ENCODE measurements at regions not wholly inside any gene's neighbourhood (a gene's known extent, or its start where the extent isn't known, plus 50 kb on each side); places are given as distances from the start of the nearest gene placed in this dataset.
"Not testable (repeated sequence)": the region's sequence is repeated elsewhere in the genome, so short reads cannot be mapped to it uniquely, and the experiment has no call there.

DNA sequence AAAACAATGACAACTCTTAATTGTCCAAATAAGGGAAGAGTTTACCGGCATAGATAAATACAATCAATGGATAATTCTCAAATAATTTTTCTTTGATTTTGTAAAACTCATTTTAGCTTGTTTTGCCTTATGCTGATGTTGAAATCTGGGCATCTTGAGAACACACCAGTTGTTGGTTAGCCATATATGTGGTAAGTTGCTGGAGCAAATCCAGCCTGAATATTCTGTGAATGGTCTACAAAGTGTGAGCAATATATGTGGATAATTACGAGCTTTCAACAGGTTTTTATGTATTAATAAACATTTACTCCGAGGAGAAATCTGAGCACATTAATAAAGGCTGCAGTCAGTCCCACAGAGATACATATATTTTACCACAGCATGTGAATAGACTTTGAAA, 423.6 kb downstream of the BCKDHB start:
- no peak for DNase-seq (ENCODE audit: low spot score)
- intact Hi-C loops (cut with DNase I) = no loop called here

- intact Hi-C loops (cut with DNase I) = no loop called here
- DNase-seq (ENCODE audit: low spot score) = no peak
These were observed 421.6 kb downstream of the BCKDHB start for GRCh38 chr6:80528115-80528514.

DNA sequence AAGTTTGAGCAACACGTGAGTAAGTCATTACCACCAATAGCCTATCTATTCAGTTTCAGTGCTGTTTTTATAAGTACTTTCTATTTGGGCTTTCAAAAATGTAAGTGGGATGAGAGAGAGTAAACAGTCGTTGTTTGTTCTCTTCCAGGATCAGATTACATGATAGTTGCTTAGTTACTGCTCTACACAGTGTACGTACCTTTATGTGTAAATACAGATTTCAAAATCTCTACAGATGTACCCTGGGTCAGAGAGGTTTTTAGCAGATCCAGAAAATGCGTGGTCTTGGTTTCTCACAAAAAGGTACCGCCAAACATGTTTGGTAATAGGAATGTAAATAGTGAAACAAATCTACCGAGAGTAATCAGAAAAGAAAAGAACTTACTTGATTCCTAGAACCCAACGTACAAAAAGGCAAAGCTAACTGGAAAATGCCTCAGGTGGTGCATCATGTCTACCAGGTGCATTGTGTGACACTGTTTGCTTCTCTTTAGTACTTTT, 421.1 kb downstream of the BCKDHB start:
- intact Hi-C loops (cut with DNase I) = no loop called here
- DNase-seq (ENCODE audit: low spot score) = no peak

- DNase-seq (ENCODE audit: low spot score) = no peak
- intact Hi-C loops (cut with DNase I) = no loop called here
These were observed 417.1 kb downstream of the BCKDHB start for GRCh38 chr6:80523531-80523997.

- DNase-seq (ENCODE audit: low spot score) = no peak
- intact Hi-C loops (cut with DNase I) = no loop called here
These were observed 416.5 kb downstream of the BCKDHB start for GRCh38 chr6:80523010-80523409.

- no peak for DNase-seq (ENCODE audit: low spot score)
- intact Hi-C loops (cut with DNase I) = no loop called here
These were observed 416.1 kb downstream of the BCKDHB start for GRCh38 chr6:80522576-80522975.

DNA sequence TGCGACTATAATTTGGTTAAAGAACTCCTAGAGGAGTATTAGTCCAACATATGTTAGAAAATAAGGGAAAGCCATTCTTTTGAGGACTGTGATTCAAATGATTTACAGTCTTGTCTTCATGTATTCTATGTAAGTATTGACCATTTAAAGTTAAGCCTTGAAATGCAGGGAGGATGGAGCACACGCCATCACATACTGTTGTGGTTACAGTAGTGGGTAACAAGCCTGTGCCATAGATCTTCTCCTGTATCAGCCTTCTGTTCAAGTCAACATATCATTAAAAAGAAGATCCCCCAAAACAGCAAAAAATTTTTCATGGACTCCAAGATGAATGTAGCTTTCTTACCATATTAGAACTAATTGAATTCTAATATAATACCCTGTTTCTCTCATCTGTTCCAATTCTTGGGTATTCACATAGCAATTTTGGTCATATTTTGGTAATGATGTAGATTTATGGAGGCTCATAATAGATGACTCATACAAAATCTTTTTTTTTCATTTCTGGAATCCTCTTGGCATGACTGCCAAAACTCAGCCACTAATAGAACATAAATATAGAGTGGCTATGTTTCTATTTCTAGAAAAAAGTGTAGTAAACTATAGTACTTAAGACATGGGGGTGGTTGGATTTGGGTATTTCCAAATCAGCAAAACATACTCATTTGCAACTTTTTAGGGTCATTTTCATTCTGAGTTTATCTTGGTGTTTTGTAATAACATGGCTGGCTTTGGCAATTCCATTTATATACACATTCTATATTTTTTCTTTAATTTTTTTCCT, 413.5 kb downstream of the BCKDHB start:
- intact Hi-C loops (cut with DNase I) = no loop called here
- no peak for DNase-seq (ENCODE audit: low spot score)

- intact Hi-C loops (cut with DNase I) = no loop called here
- no peak for DNase-seq (ENCODE audit: low spot score)
These were observed 411.1 kb downstream of the BCKDHB start for GRCh38 chr6:80517525-80517924.

DNA sequence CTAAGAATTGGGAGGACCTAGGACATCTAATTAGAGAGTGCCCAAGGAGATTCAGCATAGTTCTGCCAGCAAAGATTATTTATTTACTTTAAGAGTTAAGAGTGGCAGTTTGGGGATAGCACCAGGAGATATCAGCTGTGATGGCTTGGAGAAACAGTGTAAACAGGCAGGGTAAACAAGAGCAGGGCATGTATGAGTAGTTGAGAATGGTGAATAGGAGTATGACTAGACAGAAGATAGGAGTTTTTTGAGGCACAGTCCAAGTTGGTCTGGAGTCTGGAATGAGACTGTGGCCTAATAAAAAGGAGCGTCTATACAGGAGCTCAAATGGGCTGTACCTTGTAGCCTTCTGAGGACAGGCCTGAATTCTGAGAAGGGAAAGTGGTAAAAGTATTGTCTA, 404.1 kb downstream of the BCKDHB start:
- DNase-seq (ENCODE audit: low spot score); intact Hi-C loops (cut with DNase I): not testable (repeated sequence)

- intact Hi-C loops (cut with DNase I) = no loop called here
- DNase-seq (ENCODE audit: low spot score) = no peak
These were observed 402.6 kb downstream of the BCKDHB start for GRCh38 chr6:80508885-80509630.

DNA sequence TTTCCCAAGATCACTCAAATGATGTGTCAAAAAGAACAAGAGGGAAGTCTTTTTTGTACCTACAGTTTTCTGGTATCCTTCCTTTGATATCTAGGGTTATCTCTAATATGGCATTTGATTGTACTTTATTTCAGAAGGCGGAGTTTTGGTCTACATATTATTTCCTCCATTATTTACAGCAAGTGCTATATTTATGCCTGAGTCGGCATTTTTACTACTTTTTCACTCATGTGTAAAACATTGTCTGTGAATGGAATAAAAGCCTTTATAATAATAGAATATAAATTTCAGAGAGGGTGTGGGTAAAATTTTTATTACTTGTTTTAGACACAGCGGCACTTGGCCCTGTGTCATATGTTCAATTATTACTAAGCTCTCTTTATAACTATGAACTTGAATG, 398.4 kb downstream of the BCKDHB start:
- intact Hi-C loops (cut with DNase I) = no loop called here
- DNase-seq (ENCODE audit: low spot score) = no peak

DNA sequence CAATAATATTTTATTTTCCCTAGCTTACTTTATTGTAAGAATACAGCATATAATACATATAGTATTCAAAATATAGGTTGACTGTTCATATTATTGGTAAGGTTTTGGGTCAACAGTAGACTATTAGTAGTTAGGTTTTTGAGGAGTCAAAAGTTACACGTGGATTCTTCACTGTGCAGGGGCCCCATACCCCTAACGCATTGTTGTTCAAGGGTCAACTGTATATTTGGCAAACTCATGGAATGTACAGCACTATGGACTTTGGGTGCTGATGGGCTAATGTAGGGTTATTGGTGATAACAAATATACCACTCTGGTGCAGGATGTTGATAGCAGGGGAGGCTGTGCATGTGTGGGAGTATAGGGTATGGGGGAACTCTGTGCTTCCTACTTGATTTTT, 397.2 kb downstream of the BCKDHB start:
- DNase-seq (ENCODE audit: low spot score) = no peak
- intact Hi-C loops (cut with DNase I) = no loop called here

GRCh38 chr6:80502871-80503270, 396.4 kb downstream of the BCKDHB start:
- no peak for DNase-seq (ENCODE audit: low spot score)
- intact Hi-C loops (cut with DNase I) = no loop called here

DNA sequence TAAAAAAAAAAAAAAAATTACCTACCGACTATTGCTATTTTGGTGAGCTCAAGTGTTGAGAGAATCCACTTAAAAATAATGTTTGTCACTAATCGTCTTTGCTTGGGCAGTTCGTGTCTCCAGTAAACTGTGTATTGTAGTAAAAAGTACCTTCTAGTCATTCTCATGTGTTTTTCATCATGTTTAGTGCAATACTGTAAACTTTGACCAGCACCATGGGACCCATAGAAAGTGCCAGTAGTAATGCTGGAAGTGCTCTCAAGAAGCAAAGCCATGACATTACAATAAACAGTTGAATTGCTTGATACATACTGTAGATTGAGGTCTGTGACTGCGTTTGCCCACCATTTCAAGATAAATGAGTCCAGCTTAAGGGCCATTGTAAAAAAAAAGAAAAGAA, 395.2 kb downstream of the BCKDHB start:
- no peak for DNase-seq (ENCODE audit: low spot score)
- intact Hi-C loops (cut with DNase I) = no loop called here

GRCh38 chr6:80497696-80498486, 391.4 kb downstream of the BCKDHB start:
- intact Hi-C loops (cut with DNase I); DNase-seq (ENCODE audit: low spot score): not testable (repeated sequence)

DNA sequence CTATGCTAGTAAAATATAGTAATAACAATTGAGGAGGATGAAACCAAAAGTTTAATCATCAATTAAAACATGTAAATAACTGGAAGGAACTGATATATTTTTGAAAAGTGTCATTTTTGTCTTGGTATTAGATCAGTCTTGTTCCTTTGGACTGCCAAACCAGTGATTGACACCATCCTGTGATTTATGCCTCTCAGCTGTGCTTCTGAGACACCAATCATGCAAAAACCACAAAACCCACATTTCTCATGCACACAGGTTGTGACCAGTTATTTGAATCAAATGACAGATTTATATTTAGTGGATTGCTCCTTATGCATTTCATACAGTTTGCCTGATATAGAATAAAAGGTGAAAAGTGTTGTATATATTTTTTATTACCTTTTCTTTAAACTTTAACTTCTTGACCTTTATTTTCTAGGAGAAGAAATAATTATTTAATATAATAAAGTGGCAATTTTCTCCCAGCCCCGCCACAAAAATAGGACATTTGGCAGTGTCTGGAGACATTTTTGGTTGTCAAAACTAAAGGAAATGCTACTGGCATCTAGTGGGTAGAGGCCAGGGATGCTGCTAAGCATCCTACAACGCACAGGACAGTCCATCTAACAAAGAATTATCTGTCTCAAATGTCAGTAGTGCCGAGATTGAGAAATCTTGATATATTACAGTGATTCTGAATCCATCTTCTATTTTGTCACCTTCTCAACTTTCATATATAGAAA, 383.6 kb downstream of the BCKDHB start:
- no peak for DNase-seq (ENCODE audit: low spot score)
- intact Hi-C loops (cut with DNase I) = no loop called here

GRCh38 chr6:80488190-80488589, 381.7 kb downstream of the BCKDHB start:
- intact Hi-C loops (cut with DNase I) = no loop called here

DNA sequence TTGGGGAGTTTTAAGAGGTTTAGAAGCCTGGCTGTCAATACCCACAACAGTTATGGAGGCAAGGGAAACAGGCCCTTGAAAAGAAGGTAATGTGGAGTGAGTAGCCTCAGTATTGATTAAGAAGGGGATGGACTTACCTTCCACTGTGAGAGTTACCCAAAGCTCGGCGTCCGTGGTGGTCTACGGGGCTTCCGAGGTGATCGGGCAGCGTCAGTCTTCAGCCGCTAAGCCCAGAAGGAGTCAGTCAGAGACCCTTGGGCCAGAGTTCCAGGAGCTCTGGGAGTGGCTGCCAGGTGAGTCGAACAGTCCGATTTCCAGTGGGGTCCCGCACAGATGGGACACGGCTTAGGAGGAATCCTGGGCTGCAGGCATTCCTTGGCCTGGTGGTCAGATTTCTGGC, 379.0 kb downstream of the BCKDHB start:
- intact Hi-C loops (cut with DNase I) = not testable (repeated sequence)
- DNase-seq (ENCODE audit: low spot score) = peak; percentile 62

More at GRCh38 chr6:80488190-80488589, 381.7 kb downstream of the BCKDHB start:
- DNase-seq (ENCODE audit: low spot score) = no peak

DNA sequence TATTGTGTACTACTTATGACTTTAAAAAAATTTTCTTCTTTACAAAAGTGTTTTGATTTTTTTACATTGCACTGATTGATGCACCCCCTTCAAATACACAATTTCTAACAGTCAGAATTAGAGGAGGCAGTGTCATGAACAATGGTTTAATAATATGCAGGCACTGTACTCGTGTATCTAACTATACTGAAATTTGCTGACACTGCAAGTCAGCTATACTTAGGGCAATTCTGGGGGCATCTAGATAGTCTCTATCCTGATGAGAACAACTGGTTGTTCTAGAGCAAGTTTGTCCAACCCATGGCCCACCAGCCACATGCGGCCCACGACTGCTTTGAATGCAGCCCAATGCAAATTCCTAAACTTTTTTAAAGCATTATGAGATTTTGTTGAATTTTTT, 375.6 kb downstream of the BCKDHB start:
- intact Hi-C loops (cut with DNase I) = no loop called here
- DNase-seq (ENCODE audit: low spot score) = no peak
